B cell (primary cell): ENCODE measurements at regions not wholly inside any gene's neighbourhood (a gene's known extent, or its start where the extent isn't known, plus 50 kb on each side); places are given as distances from the start of the nearest gene placed in this dataset.

Experiments
- ATAC-seq: fragments of 200-7000 bp; cut with Tn5 transposase; one replicate; pipeline ENCODE4 v1.10.0; 2021; ENCODE audit warnings: low read depth, mild to moderate bottlenecking, moderate number of reproducible peaks, moderate library complexity
- CTCF ChIA-PET: fragments of 350-600 bp; sonication (Branson Sonifier 250); formaldehyde crosslinking; loops from one replicate; lab custom pipeline; 2021; ENCODE audit warnings: antibody characterized with exemption, inconsistent platforms; lab: Charles Lee
- POLR2A ChIA-PET: fragments of 350-600 bp; sonication (Branson Sonifier 250); formaldehyde crosslinking; loops from one replicate; lab custom pipeline; 2021; ENCODE audit warnings: antibody characterized with exemption; lab: Charles Lee
- DNase-seq: peaks from one replicate; pipeline ENCODE4 v3.0.0; 2013
- H2AFZ ChIP-seq: 2 replicates; pipeline ENCODE4 v1.6.1; 2012; ENCODE audit warnings: mild to moderate bottlenecking, low read depth, low read length; ENCODE audit not compliant: insufficient read depth, poor library complexity, severe bottlenecking
- H3K27ac ChIP-seq, 2 donors: 1 replicate in 1 of 2; 2 replicates in 1 of 2; pipeline ENCODE4 v1.5.1; 2012 to 2013; ENCODE audit warnings: low read length in 2 of 2, mild to moderate bottlenecking in 2 of 2, moderate library complexity in 1 of 2
- H3K27me3 ChIP-seq, 4 experiments: fragments of 200-600 bp in 1 of 4; sonication (generic) in 1 of 4; replicated peaks in 1 of 4; 1 replicate in 2 of 4; 2 replicates in 2 of 4; pipeline versions ENCODE4 v1.6.1 to v1.7.0; 2013 to 2016; ENCODE audit warnings: low read length in 3 of 4, mild to moderate bottlenecking in 2 of 4, mixed read lengths in 1 of 4, moderate library complexity in 1 of 4; ENCODE audit not compliant: insufficient read depth in 4 of 4, control insufficient read depth in 3 of 4; ENCODE audit errors: control extremely low read depth in 1 of 4
- H3K36me3 ChIP-seq, 2 experiments: replicated peaks in 1 of 2; 1 replicate in 1 of 2; 2 replicates in 1 of 2; pipeline versions ENCODE4 v1.6.1 to v1.7.1; 2013; ENCODE audit warnings: low read length in 1 of 2; ENCODE audit not compliant: insufficient read depth in 2 of 2, control insufficient read depth in 1 of 2; ENCODE audit errors: control extremely low read depth in 1 of 2, extremely low read depth in 1 of 2
- H3K4me1 ChIP-seq, 2 donors: fragments of 200-600 bp in 1 of 2; sonication (generic) in 1 of 2; 1 replicate in 1 of 2; 2 replicates in 1 of 2; pipeline versions ENCODE4 v1.5.1 to v1.6.1; 2013 to 2017; ENCODE audit warnings: low read length in 2 of 2; ENCODE audit not compliant: control insufficient read depth in 2 of 2, insufficient read depth in 2 of 2
- H3K4me2 ChIP-seq: replicated peaks from 2 replicates; pipeline ENCODE3; 2012; ENCODE audit warnings: mild to moderate bottlenecking, low read depth, low read length; ENCODE audit not compliant: poor library complexity, severe bottlenecking
- H3K4me3 ChIP-seq, 5 experiments: fragments of 200-600 bp in 1 of 5; sonication (generic) in 1 of 5; 1 replicate in 3 of 5; 2 replicates in 2 of 5; pipeline versions ENCODE4 v1.5.1 to v1.7.0; 2011 to 2016; ENCODE audit warnings: low read length in 4 of 5, mild to moderate bottlenecking in 4 of 5, low read depth in 2 of 5, control low read depth in 1 of 5, moderate library complexity in 1 of 5; ENCODE audit not compliant: insufficient read depth in 1 of 5; ENCODE audit errors: control extremely low read depth in 1 of 5, extremely low read depth in 1 of 5
- H3K79me2 ChIP-seq: fragments of 200-600 bp; sonication (generic); one replicate; pipeline ENCODE4 v1.6.0; 2016; ENCODE audit warnings: low read length; ENCODE audit not compliant: control insufficient read depth, insufficient read depth
- H3K9ac ChIP-seq: fragments of 200-600 bp; sonication (generic); 2 replicates; pipeline ENCODE4 v1.6.1; 2017; ENCODE audit warnings: mild to moderate bottlenecking, low read length, moderate library complexity
- H3K9me3 ChIP-seq, 3 donors: one replicate each; pipeline versions ENCODE4 v1.6.1 to v1.7.1; 2013; ENCODE audit warnings: low read length in 2 of 3; ENCODE audit not compliant: control insufficient read depth in 2 of 3, insufficient read depth in 1 of 3; ENCODE audit errors: control extremely low read depth in 1 of 3
- H4K20me1 ChIP-seq: 2 replicates; pipeline ENCODE4 v1.6.0; 2012; ENCODE audit warnings: mild to moderate bottlenecking, low read length; ENCODE audit not compliant: insufficient read depth, control insufficient read depth, poor library complexity, severe bottlenecking
- H3K27ac Mint-ChIP-seq: one replicate; pipeline ENCODE4 v1.8.0; 2021; ENCODE audit warnings: mixed read lengths
- H3K27me3 Mint-ChIP-seq: one replicate; pipeline ENCODE4 v1.8.0; 2021; ENCODE audit warnings: mixed read lengths
- H3K4me1 Mint-ChIP-seq: one replicate; pipeline ENCODE4 v1.8.0; 2021; ENCODE audit warnings: mixed read lengths
- H3K4me3 Mint-ChIP-seq: one replicate; pipeline ENCODE4 v1.8.0; 2021; ENCODE audit warnings: mixed read lengths
- H3K9me3 Mint-ChIP-seq: one replicate; pipeline ENCODE4 v1.8.0; 2022; ENCODE audit warnings: mixed read lengths; ENCODE audit not compliant: insufficient read depth
- CTCF ChIP-seq: fragments of 200-600 bp; IDR thresholded peaks from one replicate; pipeline ENCODE4 v1.8.0; 2022; ENCODE audit warnings: antibody characterized with exemption, mild to moderate bottlenecking
- EZH2 ChIP-seq: IDR thresholded peaks from 2 replicates; pipeline ENCODE4 v1.6.1; 2012; ENCODE audit warnings: borderline replicate concordance, low read depth, mild to moderate bottlenecking, moderate library complexity, low read length; ENCODE audit not compliant: insufficient read depth, poor library complexity, severe bottlenecking
- WGBS: methylation state at CpG from one replicate; pipeline ENCODE4 v1.1.5; 2013; ENCODE audit warnings: missing lambda C conversion rate; ENCODE audit not compliant: insufficient coverage; 5-methylcytosine and 5-hydroxymethylcytosine counted together
- intact Hi-C: fragments of 100-400 bp; cut with micrococcal nuclease; formaldehyde crosslinking; loops from one replicate; pipeline ENCODE4 v1.10.0; 2022

GRCh38 chr18:51621864-51622160 lies 424.3 kb upstream of the MEX3C start:
- Mint-ChIP-seq H3K9me3 (no peaks in the 10 kb centered on the region), H3K4me1 (no peaks in the 10 kb centered on the region), H3K27ac (no peak overlapping the region), H3K27me3 (peaks cover 47% of the 10 kb centered on the region), H3K4me3 (no peak overlapping the region)
- Histone ChIP-seq H3K36me3 (no peaks in the 10 kb centered on the region), H3K79me2 (no peaks in the 10 kb centered on the region), H3K4me1 (no peaks in the 10 kb centered on the region), H3K4me3 (no peak overlapping the region), H3K27ac (no peak overlapping the region), H3K4me2 (no peak overlapping the region), H4K20me1 (no peaks in the 10 kb centered on the region), H3K27me3 (peaks cover 0 to 12% (median 2%) of the 10 kb centered on the region in 4 experiments), H2AFZ (no peak overlapping the region), H3K9me3 (no peaks in the 10 kb centered on the region), H3K9ac (no peak overlapping the region)
- intact Hi-C loops, result loop anchor here (5.0 kb wide), 1 partner anchor 665 kb away; no protein-coding TSS in a partner anchor
- ChIA-PET CTCF (no interaction called here), POLR2A (no interaction called here)
- no peak for ATAC-seq
- no peak for TF ChIP-seq CTCF
- TF ChIP-seq EZH2, result no peak
- no peak for DNase-seq
- 31% methylated on average over 1 of the region's 5 CpGs for WGBS

- H3K4me1 Mint-ChIP-seq, result no peaks in the 10 kb centered on the region
- H3K27me3 Mint-ChIP-seq, result peaks cover 45% of the 10 kb centered on the region
- H2AFZ ChIP-seq, result no peak overlapping the region
- ATAC-seq, result no peak
- no peak overlapping the region for H3K9ac ChIP-seq
- H3K36me3 ChIP-seq, result no peaks in the 10 kb centered on the region
- H3K27me3 ChIP-seq, result peaks cover 0 to 12% (median 2%) of the 10 kb centered on the region in 4 experiments
- no peak overlapping the region for H3K27ac ChIP-seq
- DNase-seq, result no peak
- H3K9me3 Mint-ChIP-seq, result no peaks in the 10 kb centered on the region
- no peak overlapping the region for H3K4me3 Mint-ChIP-seq
- no peak overlapping the region for H3K4me2 ChIP-seq
- no peaks in the 10 kb centered on the region for H3K9me3 ChIP-seq
- intact Hi-C loops, result loop anchor here (5.0 kb wide), 1 partner anchor 665 kb away; no protein-coding TSS in a partner anchor
- no peaks in the 10 kb centered on the region for H4K20me1 ChIP-seq
- 37% methylated on average over 6 of the region's 6 CpGs for WGBS
- H3K79me2 ChIP-seq, result no peaks in the 10 kb centered on the region
- ChIA-PET POLR2A (no interaction called here), CTCF (no interaction called here)
- H3K27ac Mint-ChIP-seq, result no peak overlapping the region
- no peak overlapping the region for H3K4me3 ChIP-seq
- no peaks in the 10 kb centered on the region for H3K4me1 ChIP-seq
- TF ChIP-seq EZH2 (no peak), CTCF (no peak)
Observed at GRCh38 chr18:51622702-51623101, 425.2 kb upstream of the MEX3C start.
